MM.1S (cell line): ENCODE measurements at regions not wholly inside any gene's neighbourhood (a gene's known extent, or its start where the extent isn't known, plus 50 kb on each side); places are given as distances from the start of the nearest gene placed in this dataset.

Experiments
- CTCF ChIP-seq: fragments of 300-600 bp; sonication (generic); IDR thresholded peaks from 2 replicates; pipeline ENCODE4 v1.5.1; 2016; ENCODE audit warnings: antibody characterized with exemption, low read length, mixed read lengths
- EZH2 ChIP-seq: fragments of 300-600 bp; sonication (generic); optimal IDR thresholded peaks from 2 replicates; pipeline ENCODE3; 2017; ENCODE audit warnings: low read depth, mild to moderate bottlenecking, antibody characterized with exemption, low read length, mixed read lengths
- EZH2phosphoT487 ChIP-seq: fragments of 300-600 bp; sonication (generic); IDR thresholded peaks from 2 replicates; pipeline ENCODE4 v1.6.1; 2018; ENCODE audit warnings: antibody characterized with exemption, low read length

GRCh38 chr18:73613706-73614340 lies 533.8 kb downstream of the FBXO15 start:
- TF ChIP-seq CTCF (no peak), EZH2phosphoT487 (no peak), EZH2 (no peak)
